ENCODE measurements at regions not wholly inside any gene's neighbourhood (a gene's known extent, or its start where the extent isn't known, plus 50 kb on each side); places are given as distances from the start of the nearest gene placed in this dataset.

DNA sequence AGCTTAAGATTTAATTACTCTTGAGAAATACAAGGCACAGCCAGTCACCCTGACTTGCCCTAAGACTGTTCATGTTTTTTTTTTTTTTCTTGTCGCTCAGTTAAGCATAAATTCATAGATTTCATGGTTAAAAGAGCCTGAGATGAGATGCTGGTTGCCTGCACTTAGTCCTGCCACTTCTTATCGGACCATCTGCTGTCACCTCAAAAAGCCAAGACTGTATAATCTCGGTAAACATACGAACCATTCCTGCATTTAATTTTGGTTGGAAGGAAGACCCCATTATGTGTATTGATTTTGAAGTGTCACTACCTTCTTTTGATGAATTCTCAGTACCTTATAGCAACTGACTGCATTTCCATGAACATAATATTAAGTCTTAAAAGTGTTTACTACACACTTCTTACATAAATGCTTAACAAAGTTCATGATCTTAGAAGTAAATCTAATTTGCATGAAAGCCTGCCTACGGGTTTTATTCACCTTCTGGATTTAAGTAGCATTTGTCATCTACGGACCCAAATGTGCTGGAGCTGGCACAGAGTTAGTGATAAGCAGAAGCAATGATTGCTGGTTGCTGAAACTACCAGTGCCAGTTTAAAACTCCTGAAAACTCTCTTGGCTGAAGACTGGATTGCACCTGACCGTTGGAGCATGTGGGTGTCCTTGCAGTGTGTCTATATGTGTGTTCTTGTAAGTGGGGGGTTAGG, 843.4 kb downstream of the TMEM182 start:
- ATAC-seq = no peak
- intact Hi-C loops (cut with DNase I) = no loop called here
- no peak for DNase-seq (ENCODE audit: low spot score)

DNA sequence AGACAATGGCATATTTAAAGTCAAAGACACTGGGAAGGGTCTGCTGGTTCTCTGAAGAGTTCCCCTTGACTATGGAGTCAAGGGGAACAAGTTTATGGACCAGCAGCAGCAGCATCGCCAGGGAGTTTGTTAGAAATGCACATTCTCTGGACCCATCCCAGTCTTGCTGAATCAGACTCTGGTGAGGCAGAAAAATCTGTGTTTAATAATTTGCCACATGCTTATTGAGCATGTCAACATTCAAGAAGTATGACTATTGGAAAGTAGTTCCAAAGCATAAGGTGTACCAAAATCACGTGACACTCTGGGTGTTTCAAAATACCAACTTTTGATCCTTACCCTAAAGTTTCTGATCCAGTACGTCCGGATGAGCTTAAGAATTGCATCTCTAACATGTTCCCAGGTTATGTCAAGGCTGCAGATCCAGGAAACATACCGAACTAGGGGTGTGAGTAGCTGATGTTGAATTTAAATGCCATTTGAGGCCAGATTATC, 853.8 kb downstream of the TMEM182 start:
- no peak for DNase-seq (ENCODE audit: low spot score)
- no peak for ATAC-seq
- intact Hi-C loops (cut with DNase I) = no loop called here

DNA sequence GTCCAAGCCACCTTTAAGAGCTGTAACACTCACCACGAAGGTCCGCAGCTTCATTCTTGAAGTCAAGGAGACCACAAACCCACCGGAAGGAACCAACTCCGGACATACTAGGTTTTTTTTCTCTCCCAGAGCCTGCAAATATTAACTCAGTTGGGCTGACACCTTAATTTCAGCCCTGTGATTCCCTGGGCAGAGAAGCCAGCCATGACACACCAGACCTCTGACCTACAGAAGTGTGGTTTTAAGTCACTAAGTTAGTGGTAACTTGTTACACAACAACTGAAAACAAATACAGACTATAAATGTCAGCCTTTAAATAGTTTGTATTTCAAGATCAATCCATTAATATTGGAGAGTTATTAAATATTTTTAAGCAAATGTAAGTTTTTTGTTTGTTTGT, 855.1 kb downstream of the TMEM182 start:
- DNase-seq (ENCODE audit: low spot score) = no peak
- no peak for ATAC-seq
- intact Hi-C loops (cut with DNase I) = no loop called here

DNA sequence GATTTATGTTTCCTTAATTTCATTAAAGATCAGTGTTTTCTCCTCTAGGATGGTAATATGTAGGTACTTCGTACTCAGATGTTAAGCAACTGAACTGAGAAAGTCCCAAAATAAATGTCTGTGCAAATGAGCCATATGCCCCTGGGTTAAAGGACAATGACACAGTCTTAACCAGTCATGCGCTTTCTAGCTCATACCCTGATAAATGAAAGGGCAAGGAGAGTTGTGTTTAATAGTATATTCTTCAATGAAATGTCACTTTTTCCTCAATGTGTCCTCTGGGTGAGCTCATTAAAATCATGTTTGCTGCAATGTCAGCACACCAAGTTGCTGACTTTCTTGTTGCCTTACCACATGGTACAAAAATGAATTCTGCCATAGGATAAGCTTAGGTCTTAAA, 856.3 kb downstream of the TMEM182 start:
- intact Hi-C loops (cut with DNase I) = no loop called here
- DNase-seq (ENCODE audit: low spot score) = no peak

DNA sequence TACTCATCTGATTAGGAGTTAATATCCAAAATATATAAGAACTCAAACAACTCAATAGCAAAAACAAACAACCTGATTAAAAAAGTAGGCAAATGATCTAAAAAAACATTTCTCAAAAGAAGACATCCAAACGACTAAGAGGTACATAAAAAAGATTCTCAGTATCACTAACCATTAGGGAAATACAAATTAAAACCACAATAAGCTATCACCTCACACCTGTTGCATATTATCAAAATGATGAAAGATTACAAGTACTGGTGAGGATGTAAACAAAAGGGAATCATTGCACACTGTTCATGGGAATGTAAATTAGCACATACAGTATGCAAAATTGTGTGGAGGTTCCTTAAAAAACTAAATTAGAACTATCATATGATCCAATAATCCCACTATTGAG, 865.5 kb downstream of the TMEM182 start:
- no peak for ATAC-seq
- intact Hi-C loops (cut with DNase I) = no loop called here
- no peak for DNase-seq (ENCODE audit: low spot score)

More for the DNA sequence above, 856.3 kb downstream of the TMEM182 start:
- ATAC-seq = no peak

DNA sequence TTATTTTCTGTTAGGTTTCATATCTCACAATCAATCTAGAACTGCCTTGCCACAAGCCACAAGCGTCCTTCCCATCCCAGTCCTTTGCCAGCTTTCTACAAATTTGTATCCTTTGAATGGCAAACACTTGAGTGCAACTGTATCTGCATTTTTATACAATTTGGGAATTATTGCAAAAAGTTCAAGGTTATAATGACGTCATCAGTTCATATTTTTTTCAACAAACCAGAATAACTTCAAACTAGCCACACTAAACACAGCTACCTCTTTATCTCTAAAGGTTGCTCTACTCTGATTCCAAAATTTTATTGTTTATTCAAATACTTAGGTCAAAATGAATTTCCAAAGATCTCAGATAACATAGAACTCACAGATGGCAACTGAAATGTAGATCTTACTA, 877.1 kb downstream of the TMEM182 start:
- intact Hi-C loops (cut with DNase I) = no loop called here
- DNase-seq (ENCODE audit: low spot score) (no peak), ATAC-seq (no peak)

DNA sequence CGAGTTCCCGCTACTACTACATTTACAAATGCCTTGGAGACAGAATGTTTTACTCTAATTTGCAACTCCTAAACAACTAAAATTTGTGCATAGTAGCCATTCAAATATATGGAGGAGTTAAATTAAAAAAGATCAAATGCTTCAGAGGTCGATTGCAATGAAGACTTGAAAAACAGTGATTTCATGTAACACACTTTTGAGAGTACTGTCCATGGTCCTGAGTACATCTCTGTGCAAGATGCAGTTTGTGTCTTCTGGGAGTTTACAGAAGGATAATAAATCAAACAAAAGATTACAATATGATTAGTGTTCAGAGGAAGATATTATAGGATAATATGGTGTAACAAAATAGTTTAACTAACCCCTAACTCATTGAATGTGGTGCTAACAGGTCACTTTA, 894.7 kb downstream of the TMEM182 start:
- ATAC-seq = no peak
- intact Hi-C loops (cut with DNase I) = no loop called here

DNA sequence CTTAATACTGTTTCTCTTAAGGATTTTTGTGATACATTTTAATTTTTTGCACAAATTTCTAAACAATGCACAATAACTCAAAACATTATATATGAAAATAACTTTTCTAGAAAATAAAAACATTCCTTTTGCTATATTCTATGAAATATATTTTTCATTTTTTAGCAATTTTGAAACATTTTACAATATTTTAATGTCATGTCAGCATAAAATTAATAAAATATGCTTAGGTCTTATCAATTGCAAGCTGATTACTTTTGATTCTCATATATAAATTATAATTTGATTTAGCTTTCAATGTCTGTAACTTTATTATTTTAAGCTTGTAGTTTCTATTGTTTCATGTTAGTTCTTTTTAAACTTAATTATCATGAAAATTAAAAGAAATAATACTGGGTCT, 898.7 kb downstream of the TMEM182 start:
- intact Hi-C loops (cut with DNase I) = no loop called here
- ATAC-seq = no peak
- DNase-seq (ENCODE audit: low spot score) = no peak

More for the DNA sequence above, 894.7 kb downstream of the TMEM182 start:
- DNase-seq (ENCODE audit: low spot score) = no peak

DNA sequence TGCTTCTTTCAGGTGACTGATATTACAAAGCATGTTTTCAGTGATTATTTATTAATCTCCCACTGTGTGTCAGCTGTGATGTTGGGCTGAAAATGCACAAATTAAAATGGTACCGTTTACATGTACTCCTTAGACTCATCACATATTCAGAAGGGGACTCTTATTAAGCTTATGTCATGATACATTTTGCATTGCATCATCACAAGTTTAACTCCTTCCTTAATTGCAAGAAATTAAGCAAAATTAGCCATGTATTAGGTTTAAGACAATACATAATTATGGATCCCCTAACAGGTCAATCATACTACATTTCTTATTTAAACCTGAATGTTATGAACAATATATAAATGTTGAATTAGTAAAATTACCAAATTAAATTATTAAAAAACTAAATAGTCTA, 899.1 kb downstream of the TMEM182 start:
- intact Hi-C loops (cut with DNase I) = no loop called here
- ATAC-seq (no peak), DNase-seq (ENCODE audit: low spot score) (no peak)

DNA sequence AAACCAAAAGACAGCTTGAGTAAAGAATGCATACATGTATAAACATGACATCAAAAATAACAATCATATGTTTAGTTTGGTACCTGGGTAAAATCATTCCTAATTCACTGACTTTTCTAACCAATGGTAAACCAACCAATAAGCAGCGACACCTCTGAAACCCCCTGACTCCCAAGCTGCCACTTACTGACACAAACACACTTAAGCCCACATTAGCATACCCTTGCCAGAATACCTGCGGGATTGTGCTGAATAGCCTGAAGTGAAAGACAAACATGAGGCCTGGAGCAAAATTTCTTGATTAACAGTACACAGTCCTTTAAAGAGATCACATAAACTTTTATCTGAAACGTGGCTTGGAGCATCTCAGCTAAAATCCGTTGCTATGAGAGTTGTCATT, 902.9 kb downstream of the TMEM182 start:
- intact Hi-C loops (cut with DNase I) = no loop called here
- ATAC-seq (no peak), DNase-seq (ENCODE audit: low spot score) (no peak)

DNA sequence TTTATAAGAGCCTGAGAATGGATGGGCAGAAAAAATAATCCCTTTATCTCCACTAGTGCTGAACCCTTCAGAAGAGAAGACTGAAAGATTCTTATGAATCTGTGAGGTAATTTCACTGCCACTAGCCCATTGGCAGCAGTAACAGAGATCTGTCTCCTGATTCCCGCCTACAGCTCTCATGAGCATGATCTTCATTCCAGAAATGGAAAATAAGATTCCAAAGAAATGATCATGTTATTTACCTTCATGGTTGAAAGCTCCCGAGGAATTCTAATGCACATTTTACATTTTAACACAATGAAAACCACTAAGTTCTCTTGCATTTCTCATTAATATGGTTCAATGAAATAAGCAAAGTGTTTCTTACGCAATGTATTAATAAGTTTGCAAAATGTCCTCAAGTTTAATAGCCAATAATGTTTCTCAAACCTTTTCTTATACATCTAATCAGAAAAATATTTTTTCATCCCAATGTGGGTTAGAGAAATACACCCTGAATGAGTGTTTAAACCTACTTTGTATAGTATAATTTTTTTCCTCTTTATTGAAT, 905.6 kb downstream of the TMEM182 start:
- DNase-seq (ENCODE audit: low spot score) (no peak), ATAC-seq (no peak)
- intact Hi-C loops (cut with DNase I) = no loop called here

DNA sequence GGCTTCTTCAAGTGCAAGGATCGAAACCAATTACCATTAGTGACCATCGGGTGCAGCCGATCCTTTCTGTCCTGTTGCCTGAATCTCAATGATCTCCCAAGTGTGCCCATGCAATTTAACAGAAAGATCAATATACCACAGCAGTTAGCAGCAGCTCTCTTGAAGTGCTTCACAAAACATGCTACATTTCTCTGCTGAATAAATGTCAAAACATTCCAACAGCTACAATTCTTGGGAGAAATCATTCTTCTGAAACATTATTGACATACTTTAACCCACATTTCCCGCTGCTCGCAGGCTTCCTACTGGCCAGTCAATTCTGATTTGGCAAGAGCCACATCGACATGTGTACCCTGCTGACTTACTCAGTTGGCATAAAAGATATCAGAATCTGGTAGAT, 907.7 kb downstream of the TMEM182 start:
- ATAC-seq = no peak
- intact Hi-C loops (cut with DNase I) = no loop called here
- DNase-seq (ENCODE audit: low spot score) = no peak
